ENCODE measurements at regions not wholly inside any gene's neighbourhood (a gene's known extent, or its start where the extent isn't known, plus 50 kb on each side); places are given as distances from the start of the nearest gene placed in this dataset.

DNA sequence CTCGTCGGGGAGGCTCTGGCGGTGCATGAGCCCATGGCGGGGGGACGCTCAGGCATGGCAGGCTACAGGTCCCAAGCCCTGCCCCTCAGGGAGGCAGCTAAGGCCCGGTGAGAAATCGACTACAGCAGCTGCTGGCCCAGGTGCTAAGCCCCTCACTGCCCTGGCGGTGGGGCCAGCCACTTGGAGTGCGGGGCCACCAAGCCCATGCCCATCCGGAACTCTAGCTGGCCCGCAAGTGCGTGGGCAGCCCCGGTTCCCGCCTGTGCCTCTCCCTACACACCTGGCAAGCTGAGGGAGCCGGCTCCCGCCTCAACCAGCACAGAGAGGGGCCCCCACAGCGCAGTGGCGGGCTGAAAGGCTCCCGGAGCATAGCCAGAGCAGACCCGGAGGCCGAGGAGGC lies 1896.9 kb upstream of the CDH6 start:
- in situ Hi-C loops (cut with HindIII; ENCODE audit: low pct_unique_long_range_greater_than_20kb, low sequenced_read_pairs) = no loop called here
- no peak for DNase-seq (ENCODE audit: low read depth, low spot score)

- in situ Hi-C loops (cut with HindIII; ENCODE audit: low pct_unique_long_range_greater_than_20kb, low sequenced_read_pairs) = no loop called here
- no peak for DNase-seq (ENCODE audit: low read depth, low spot score)
Observed at GRCh38 chr5:29277642-29278041, 1915.8 kb upstream of the CDH6 start.

DNA sequence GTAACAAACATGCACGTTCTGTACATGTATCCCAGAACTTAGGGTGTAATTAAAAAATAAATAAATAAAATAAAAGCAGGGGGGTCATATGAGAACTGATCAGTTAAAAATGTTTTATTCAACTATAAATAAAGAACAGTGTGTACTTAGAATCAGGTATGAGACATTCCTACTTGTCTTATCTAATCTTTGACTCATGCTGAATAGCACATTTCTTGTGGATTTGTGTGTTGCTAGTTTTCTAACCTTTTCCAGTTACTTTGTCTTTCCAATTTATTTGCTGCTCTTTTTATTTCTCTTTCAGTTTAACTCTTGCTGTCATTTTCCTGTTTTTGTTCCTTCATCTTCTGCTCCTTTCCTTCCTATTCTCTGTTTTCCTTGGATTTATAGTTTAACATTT lies 1917.1 kb upstream of the CDH6 start:
- no peak for DNase-seq (ENCODE audit: low read depth, low spot score)
- in situ Hi-C loops (cut with HindIII; ENCODE audit: low pct_unique_long_range_greater_than_20kb, low sequenced_read_pairs) = no loop called here

GRCh38 chr5:29263915-29264351 lies 1929.6 kb upstream of the CDH6 start:
- in situ Hi-C loops (cut with HindIII; ENCODE audit: low pct_unique_long_range_greater_than_20kb, low sequenced_read_pairs) = no loop called here
- no peak for DNase-seq (ENCODE audit: low read depth, low spot score)

DNA sequence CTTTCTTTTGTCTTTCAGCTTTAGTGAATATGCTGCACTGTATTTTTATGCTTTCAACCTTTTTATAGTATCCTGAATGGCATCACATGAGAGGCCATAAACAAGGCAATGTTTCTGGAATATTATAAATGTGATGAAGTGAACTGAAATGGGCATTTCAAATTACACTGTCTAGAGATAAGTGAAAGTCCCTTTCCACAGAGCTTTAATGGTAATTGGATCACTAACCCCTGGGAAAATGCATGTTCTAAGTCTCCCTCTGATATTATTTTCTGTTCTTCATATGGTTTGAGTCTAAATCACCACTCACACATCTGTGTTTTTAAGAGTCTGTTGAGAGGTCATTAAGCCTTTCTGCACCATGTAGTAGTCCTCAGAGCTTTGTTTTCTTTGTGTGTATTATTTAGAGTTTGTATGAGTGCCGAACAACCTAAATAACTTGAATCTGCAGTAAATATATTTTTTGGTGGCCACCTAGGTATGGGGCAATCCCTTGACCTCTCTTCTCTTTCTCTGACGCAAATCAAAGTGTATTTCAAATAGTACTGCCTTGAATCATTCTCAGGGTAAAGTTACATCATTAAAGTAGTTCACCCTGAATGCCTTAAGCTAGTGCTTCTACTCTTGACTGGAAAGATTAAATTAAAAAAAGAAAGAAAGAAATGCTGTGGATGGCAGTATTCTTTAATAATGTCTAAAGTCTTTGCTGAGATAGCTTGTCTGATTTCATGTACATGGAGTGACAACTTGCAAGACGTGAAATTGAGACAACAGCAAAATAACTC lies 1931.0 kb upstream of the CDH6 start:
- no peak for DNase-seq (ENCODE audit: low read depth, low spot score)
- in situ Hi-C loops (cut with HindIII; ENCODE audit: low pct_unique_long_range_greater_than_20kb, low sequenced_read_pairs) = no loop called here

GRCh38 chr5:29261213-29261612 lies 1932.3 kb upstream of the CDH6 start:
- no peak for DNase-seq (ENCODE audit: low read depth, low spot score)
- in situ Hi-C loops (cut with HindIII; ENCODE audit: low pct_unique_long_range_greater_than_20kb, low sequenced_read_pairs) = no loop called here

- in situ Hi-C loops (cut with HindIII; ENCODE audit: low pct_unique_long_range_greater_than_20kb, low sequenced_read_pairs) = no loop called here
- no peak for DNase-seq (ENCODE audit: low read depth, low spot score)
Observed at GRCh38 chr5:29252390-29252789, 1941.1 kb upstream of the CDH6 start.

DNA sequence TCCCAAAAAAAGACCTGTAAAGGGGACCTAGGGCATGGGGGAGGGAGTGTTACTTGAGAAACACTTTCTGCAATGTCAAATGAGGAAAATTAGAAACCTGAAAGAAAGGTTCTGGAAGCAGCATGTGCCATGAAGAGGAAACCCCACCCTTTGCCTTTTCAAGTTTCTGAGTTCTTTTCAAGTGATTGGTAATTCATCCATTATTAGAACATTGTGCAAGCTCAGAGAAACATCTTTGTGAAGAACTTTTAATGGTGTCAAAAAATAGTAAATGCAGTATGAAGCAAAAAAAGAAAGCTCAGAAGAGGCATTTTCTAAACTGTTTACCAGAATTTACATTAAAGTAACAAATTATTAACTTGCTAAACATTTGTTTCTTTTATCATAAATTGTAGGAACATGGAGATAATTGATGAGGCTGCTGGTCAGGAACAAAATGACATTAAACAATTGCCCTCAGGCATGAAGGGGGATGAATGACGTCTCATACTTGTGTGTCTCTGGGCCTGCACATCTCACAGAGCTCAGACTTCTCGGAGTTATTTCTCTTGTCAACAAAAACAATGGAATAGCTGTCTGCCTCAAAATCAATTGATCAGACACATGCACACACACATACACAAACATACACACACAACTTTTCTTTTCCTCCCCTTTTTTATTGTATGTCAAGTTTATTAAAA lies 1946.0 kb upstream of the CDH6 start:
- peak; percentile 24 for DNase-seq (ENCODE audit: low read depth, low spot score)
- in situ Hi-C loops (cut with HindIII; ENCODE audit: low pct_unique_long_range_greater_than_20kb, low sequenced_read_pairs) = no loop called here

DNA sequence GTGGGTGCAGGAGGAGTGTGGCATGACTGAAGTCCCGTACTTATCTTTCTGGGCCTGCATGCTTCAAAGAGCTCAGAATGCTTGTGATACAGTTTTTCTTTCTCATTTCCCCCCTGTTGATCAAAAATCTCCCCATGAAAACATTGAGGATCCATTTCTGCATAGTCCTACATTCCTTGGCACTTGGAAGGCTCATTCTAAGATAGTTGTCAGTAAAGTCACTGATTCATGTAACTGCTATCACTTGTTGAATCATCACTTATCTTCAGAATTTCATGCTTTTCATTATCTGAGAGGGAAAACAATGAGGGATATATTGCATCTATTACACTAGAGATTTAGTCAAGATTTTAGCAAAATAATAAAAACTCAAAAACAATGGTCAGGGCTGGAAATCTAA lies 1953.1 kb upstream of the CDH6 start:
- no peak for DNase-seq (ENCODE audit: low read depth, low spot score)
- in situ Hi-C loops (cut with HindIII; ENCODE audit: low pct_unique_long_range_greater_than_20kb, low sequenced_read_pairs) = no loop called here

DNA sequence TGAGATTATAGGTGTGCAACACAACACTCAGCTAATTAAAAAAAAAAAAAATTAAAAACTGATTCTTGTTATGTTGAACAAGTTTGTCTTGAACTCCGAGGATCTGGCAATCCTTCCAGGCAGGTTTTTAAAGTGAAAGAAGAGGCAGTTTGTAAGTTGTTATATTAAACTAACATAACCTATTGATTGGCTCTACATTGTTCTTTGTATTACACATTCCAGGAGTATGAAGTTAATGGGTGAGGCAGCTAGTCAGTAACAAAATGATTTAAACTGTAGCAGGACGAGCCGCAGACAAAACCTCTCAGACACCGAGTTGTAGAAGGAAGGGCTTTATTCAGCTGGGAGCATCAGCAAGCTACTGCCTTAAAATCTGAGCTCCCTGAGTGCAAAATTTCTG lies 1953.9 kb upstream of the CDH6 start:
- DNase-seq (ENCODE audit: low read depth, low spot score) = no peak
- in situ Hi-C loops (cut with HindIII; ENCODE audit: low pct_unique_long_range_greater_than_20kb, low sequenced_read_pairs) = no loop called here

GRCh38 chr5:29238115-29238514 lies 1955.4 kb upstream of the CDH6 start:
- DNase-seq (ENCODE audit: low read depth, low spot score) = no peak
- in situ Hi-C loops (cut with HindIII; ENCODE audit: low pct_unique_long_range_greater_than_20kb, low sequenced_read_pairs) = no loop called here

DNA sequence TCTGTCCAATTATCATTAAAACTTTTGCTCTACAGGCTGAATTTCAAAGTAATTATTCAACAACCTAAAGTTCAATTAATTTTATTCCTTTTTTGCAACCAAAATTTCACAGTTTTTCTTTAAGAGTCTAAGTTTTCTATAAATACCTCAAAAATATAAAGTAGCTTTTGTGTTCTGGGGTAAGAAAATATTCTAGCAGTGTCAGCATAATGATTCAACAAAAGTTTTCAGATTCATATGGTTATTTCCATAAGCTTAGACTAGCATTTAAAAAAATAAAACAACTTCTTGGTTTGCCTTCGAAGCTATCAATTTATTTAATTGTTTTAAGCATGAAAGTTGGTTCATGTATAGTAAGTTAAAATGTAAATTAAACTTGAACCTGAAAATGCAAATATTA lies 1962.3 kb upstream of the CDH6 start:
- in situ Hi-C loops (cut with HindIII; ENCODE audit: low pct_unique_long_range_greater_than_20kb, low sequenced_read_pairs) = no loop called here
- DNase-seq (ENCODE audit: low read depth, low spot score) = no peak

GRCh38 chr5:29230591-29230990 lies 1962.9 kb upstream of the CDH6 start:
- in situ Hi-C loops (cut with HindIII; ENCODE audit: low pct_unique_long_range_greater_than_20kb, low sequenced_read_pairs) = no loop called here
- no peak for DNase-seq (ENCODE audit: low read depth, low spot score)

GRCh38 chr5:29229461-29229860 lies 1964.0 kb upstream of the CDH6 start:
- in situ Hi-C loops (cut with HindIII; ENCODE audit: low pct_unique_long_range_greater_than_20kb, low sequenced_read_pairs) = no loop called here
- no peak for DNase-seq (ENCODE audit: low read depth, low spot score)

- in situ Hi-C loops (cut with HindIII; ENCODE audit: low pct_unique_long_range_greater_than_20kb, low sequenced_read_pairs) = no loop called here
- peak; percentile 55 for DNase-seq (ENCODE audit: low read depth, low spot score)
Observed at GRCh38 chr5:29218138-29218537, 1975.3 kb upstream of the CDH6 start.

DNA sequence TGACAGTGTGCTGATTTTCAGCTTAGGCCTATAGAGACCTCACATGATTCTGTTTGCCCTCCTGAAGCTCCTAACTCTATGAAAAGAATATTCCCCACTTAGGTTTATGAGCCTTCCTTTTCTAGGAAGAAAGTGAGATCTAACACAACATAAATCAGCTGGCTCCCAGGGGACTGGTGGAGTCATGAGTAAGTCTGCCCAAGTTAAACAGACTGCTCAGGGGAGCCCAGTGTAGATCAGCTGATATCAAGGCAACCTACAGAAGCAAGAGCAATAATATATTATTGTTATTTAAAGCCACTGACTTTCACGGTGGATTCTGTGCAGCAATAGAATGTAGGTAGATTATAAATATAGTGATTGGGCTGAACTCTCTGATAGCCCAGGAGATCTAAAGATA lies 1978.6 kb upstream of the CDH6 start:
- DNase-seq (ENCODE audit: low read depth, low spot score) = no peak
- in situ Hi-C loops (cut with HindIII; ENCODE audit: low pct_unique_long_range_greater_than_20kb, low sequenced_read_pairs) = no loop called here

DNA sequence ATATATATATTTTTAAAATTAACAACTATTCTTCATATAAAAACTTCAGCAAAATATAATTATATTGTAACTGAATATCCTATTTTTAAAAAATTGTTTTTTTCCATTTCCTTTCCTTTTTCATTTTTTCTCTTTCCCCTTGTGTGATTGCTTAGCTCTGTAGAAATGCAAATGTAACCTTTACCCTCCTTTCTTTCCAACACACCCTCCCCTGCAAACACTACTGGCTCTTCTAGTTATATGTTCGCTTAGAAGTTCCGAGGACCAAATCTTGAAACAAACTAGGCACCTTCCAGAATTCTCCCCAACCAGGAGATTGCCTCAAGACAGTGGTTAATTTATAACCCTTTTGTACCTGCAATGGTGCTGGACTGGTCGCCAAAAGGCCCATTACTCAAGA lies 1980.0 kb upstream of the CDH6 start:
- in situ Hi-C loops (cut with HindIII; ENCODE audit: low pct_unique_long_range_greater_than_20kb, low sequenced_read_pairs) = no loop called here
- no peak for DNase-seq (ENCODE audit: low read depth, low spot score)

DNA sequence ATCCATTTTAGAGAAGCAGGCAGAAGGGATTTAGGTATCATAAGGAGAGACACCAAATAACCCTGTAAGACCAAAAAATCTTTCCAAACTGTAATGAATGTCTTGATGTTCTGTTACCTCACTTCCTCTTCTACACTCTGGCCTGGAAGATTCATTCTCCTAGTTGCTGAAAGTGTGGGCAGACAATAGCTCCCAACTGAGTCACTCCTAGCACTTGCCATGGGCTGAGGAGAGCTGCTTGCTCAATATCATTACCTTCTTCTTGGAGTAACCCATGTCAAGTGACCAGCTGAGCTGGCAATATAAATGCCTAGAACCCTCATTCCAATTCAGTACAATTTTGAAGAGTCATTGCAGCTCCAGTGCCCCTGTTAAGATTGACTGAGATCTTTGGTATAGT lies 1985.5 kb upstream of the CDH6 start:
- in situ Hi-C loops (cut with HindIII; ENCODE audit: low pct_unique_long_range_greater_than_20kb, low sequenced_read_pairs) = no loop called here
- no peak for DNase-seq (ENCODE audit: low read depth, low spot score)

GRCh38 chr5:29203049-29203448 lies 1990.4 kb upstream of the CDH6 start:
- in situ Hi-C loops (cut with HindIII; ENCODE audit: low pct_unique_long_range_greater_than_20kb, low sequenced_read_pairs) = no loop called here
- no peak for DNase-seq (ENCODE audit: low read depth, low spot score)

Data from SK-MEL-5 (cell line).